PC-9 (cell line): ENCODE measurements at regions not wholly inside any gene's neighbourhood (a gene's known extent, or its start where the extent isn't known, plus 50 kb on each side); places are given as distances from the start of the nearest gene placed in this dataset.

Source experiments
- CTCF ChIP-seq: fragments of 200-600 bp; sonication (generic); conservative IDR thresholded peaks from 2 replicates; pipeline ENCODE4 v1.6.1; 2017; ENCODE audit warnings: mixed run types, antibody characterized with exemption, mild to moderate bottlenecking, moderate library complexity
- EZH2 ChIP-seq: fragments of 200-600 bp; sonication (generic); IDR thresholded peaks from 2 replicates; pipeline ENCODE4 v1.8.0; 2017; ENCODE audit warnings: antibody characterized with exemption, low read depth

GRCh38 chr6:74518035-74518434 lies 687.8 kb downstream of the COL12A1 start:
- TF ChIP-seq CTCF = no peak
- no peak for TF ChIP-seq EZH2
